ENCODE measurements at regions not wholly inside any gene's neighbourhood (a gene's known extent, or its start where the extent isn't known, plus 50 kb on each side); places are given as distances from the start of the nearest gene placed in this dataset.

GRCh38 chr15:38652998-38653397 is 88.4 kb upstream of the RASGRP1 start:
- TF ChIP-seq CTCF (IDR thresholded peaks at IDR 0.05) (no peak), SIN3A (IDR thresholded peaks at IDR 0.05; ENCODE audit: borderline replicate concordance, insufficient read depth, low read depth, low read length) (no peak)

Data from Panc1 (cell line).